Left ventricle myocardium inferior (tissue), 1 donor: ENCODE measurements at regions not wholly inside any gene's neighbourhood (a gene's known extent, or its start where the extent isn't known, plus 50 kb on each side); places are given as distances from the start of the nearest gene placed in this dataset.
A peak's percentile ranks its signal among the peaks of the same experiment; 100 is the strongest.

Source experiments
- DNase-seq: peaks from one replicate; pipeline ENCODE4 v3.0.0-alpha.2; 2020
- H3K27ac ChIP-seq: fragments of 200-600 bp; replicated peaks from 2 replicates; pipeline ENCODE4 v1.8.0; 2021
- H3K27me3 ChIP-seq: fragments of 200-600 bp; 2 replicates; pipeline ENCODE4 v1.8.0; 2021; ENCODE audit warnings: low read depth
- H3K36me3 ChIP-seq: fragments of 200-600 bp; 2 replicates; pipeline ENCODE4 v1.8.0; 2021
- H3K4me1 ChIP-seq: fragments of 200-600 bp; 2 replicates; pipeline ENCODE4 v1.8.0; 2021
- H3K4me3 ChIP-seq: fragments of 200-600 bp; 2 replicates; pipeline ENCODE4 v1.8.0; 2021; ENCODE audit warnings: mild to moderate bottlenecking, moderate library complexity
- H3K9me3 ChIP-seq: fragments of 200-600 bp; replicated peaks from 2 replicates; pipeline ENCODE4 v1.8.0; 2021
- intact Hi-C: fragments of 100-400 bp; cut with micrococcal nuclease; formaldehyde crosslinking; loops from one replicate; pipeline ENCODE4 v1.11.0; 2022
- TF ChIP-seq, protein P1 (sequence below): fragments of 200-600 bp; IDR thresholded peaks from 2 replicates; pipeline ENCODE4 v1.8.0; 2021; ENCODE audit warnings: antibody characterized with exemption, mild to moderate bottlenecking, borderline replicate concordance
- donor health status: DM: no; HTN: yes; CAD: no; lungs with severe emphysema.

DNA sequence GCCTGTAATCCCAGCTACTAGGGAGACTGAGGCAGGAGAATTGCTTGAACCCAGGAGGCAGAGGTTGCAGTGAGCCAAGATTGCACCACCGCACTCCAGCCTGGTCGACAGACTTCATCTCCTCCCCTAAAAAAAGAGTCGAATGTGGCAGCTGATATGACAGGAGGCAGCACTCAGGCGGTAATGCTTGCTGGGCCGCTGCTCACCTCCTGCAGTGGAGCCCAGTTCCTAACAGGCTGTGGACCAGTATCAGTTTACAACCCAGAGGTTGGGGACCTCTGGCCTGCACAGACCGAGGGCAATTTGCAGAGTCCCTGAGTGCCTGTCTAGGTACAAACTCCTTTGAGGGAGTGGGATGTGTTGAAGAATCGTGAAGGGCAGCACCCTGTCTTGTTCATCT is 136.2 kb downstream of the SMAD6 start:
- Histone ChIP-seq H3K4me3 (no peak overlapping the region), H3K4me1 (peaks cover 40% of the 10 kb centered on the region), H3K27me3 (no peaks in the 10 kb centered on the region), H3K36me3 (no peaks in the 10 kb centered on the region), H3K9me3 (peaks cover 7% of the 10 kb centered on the region), H3K27ac (no peak overlapping the region)
- TF ChIP-seq, protein P1, sequence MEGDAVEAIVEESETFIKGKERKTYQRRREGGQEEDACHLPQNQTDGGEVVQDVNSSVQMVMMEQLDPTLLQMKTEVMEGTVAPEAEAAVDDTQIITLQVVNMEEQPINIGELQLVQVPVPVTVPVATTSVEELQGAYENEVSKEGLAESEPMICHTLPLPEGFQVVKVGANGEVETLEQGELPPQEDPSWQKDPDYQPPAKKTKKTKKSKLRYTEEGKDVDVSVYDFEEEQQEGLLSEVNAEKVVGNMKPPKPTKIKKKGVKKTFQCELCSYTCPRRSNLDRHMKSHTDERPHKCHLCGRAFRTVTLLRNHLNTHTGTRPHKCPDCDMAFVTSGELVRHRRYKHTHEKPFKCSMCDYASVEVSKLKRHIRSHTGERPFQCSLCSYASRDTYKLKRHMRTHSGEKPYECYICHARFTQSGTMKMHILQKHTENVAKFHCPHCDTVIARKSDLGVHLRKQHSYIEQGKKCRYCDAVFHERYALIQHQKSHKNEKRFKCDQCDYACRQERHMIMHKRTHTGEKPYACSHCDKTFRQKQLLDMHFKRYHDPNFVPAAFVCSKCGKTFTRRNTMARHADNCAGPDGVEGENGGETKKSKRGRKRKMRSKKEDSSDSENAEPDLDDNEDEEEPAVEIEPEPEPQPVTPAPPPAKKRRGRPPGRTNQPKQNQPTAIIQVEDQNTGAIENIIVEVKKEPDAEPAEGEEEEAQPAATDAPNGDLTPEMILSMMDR = no peak
- no peak for DNase-seq
- intact Hi-C loops = no loop called here

DNA sequence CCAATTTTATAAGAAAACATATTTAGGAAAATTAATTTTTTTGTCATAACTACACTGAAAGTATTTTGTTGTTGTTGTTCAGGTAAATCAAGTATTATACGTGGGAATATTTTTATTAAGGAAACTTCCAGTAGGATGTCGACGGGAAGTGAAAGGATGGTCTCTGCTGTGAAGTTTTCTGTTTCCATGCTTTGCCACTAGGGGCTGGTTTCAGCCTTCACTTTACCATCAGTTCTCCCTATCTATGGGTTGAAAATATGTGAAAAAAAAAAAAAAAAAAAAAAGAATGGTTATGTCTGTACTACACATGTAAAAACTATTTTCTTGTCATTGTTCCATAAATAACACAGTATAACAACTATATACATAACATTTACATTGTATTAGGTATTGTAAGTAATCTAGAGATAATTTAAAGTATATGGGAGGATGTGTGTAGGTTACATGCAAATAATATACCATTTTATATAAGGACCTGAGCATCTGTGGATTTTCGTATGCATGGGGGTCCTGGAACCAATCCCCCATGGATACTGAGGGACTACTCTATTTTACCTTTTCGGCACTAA is 136.7 kb downstream of the SMAD6 start:
- H3K36me3 ChIP-seq = no peaks in the 10 kb centered on the region
- H3K4me1 ChIP-seq = peaks cover 45% of the 10 kb centered on the region
- peaks cover 7% of the 10 kb centered on the region for H3K9me3 ChIP-seq
- H3K27me3 ChIP-seq = no peaks in the 10 kb centered on the region
- DNase-seq = no peak
- intact Hi-C loops = no loop called here
- TF ChIP-seq, protein P1 = peak; percentile 65
- H3K27ac ChIP-seq = no peak overlapping the region
- no peak overlapping the region for H3K4me3 ChIP-seq

DNA sequence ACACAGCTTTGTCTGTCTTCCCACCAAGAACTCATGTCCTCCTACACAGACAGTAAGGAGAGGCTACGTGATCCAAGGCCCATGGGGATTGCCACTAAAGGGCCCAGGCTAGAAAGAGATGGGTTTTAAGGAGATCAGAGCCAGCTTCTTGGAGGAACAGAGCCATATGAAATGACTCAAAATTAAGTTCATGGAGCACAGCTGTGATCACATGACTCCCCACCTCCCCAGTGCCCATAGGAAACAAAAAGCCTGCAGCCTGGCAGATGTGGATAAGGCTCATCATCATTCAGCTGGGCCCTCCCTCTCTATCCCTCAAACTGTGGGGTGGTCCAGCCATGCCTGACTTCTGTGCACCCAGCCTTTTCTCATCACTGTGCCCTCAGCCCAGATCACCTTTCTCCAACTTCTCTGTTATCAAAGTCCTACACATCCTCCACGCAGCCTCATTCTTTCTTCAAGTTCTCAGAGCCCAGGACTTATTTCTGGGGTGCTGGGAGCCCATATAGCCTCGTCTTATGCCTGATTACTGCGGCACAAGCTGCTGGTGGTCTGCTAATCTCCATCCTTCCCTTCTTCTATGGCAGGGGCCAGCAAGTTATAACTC is 137.6 kb downstream of the SMAD6 start:
- no peak overlapping the region for H3K4me3 ChIP-seq
- DNase-seq = no peak
- peaks cover 47% of the 10 kb centered on the region for H3K4me1 ChIP-seq
- TF ChIP-seq, protein P1 = no peak
- intact Hi-C loops = no loop called here
- H3K27ac ChIP-seq = peak overlapping the region; percentile 21
- H3K9me3 ChIP-seq = peaks cover 7% of the 10 kb centered on the region
- H3K36me3 ChIP-seq = no peaks in the 10 kb centered on the region
- no peaks in the 10 kb centered on the region for H3K27me3 ChIP-seq

DNA sequence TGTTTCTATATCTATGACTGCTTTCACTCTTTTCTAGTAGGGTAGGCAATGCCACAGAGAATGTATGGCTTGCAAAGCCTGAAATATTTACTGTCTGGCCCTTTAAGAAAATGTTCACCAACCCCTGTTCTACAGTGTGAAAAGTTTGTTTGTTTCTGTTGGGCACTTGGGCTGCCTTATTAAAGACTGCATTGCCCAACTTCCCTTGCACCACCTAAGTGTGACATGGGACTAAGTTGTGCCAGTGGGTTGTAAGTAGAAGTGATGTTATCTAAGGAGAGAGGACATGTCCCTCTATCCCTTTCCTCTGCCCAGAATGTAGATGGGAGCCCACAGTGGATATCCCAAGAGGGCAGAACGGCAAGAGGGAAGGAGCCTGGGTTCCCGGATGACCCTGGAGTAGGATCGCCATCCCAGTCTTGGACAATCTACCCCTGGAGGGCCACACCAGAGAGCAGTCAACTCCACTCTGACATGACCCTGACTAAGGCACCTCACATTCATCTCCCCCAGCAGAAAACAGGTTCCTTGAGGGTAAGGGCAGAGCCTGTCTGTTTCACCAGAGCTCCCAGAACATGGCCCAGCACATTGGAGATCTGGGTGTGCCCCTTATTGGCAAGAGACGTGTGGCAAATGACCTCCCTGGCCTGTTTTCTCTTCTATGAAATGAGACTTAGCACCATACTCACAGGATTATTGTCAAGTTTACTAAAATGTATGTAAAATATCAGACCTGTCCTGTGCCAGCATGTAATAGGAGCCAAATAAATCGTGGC is 138.8 kb downstream of the SMAD6 start:
- no peaks in the 10 kb centered on the region for H3K36me3 ChIP-seq
- intact Hi-C loops = no loop called here
- no peak for DNase-seq
- H3K27ac ChIP-seq = peak overlapping the region; percentile 97
- H3K9me3 ChIP-seq = peaks cover 3% of the 10 kb centered on the region
- H3K4me3 ChIP-seq = no peak overlapping the region
- peaks cover 45% of the 10 kb centered on the region for H3K4me1 ChIP-seq
- no peaks in the 10 kb centered on the region for H3K27me3 ChIP-seq
- TF ChIP-seq, protein P1 = no peak

DNA sequence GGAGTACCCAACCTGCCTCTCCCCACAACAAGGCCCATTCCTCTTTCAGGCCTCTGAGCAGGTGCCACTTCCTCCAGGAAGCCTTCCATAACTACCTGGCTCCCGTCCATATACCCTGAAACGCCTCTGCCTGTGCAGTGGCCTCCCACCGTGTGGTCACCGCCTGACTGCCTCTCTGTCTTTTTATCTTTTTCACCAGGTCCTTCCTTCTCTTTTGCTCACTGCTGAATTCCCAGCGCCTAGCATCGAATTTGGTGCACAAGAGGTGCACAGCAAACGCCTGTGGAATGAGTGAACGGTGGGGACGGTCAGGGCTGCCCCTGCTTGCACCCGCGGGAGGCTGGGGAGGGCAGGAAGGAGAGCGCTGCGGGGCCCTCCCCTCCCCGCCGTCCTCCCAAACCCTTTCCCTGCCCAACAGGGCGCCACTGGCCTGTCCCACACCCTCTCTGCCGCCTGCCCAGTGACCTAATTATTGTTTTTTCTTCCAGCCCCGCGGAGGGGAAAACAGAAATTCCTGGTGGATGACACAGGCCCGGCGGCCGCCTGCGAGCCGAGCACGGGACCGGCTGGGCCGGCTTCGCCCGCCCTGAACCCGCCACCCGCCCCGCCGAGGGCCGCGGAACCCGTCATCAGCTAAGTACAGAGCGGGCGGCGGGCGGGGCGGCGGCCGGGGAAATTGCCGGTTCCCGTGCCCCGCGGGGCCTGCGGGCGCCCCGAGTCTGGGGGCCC is 140.1 kb downstream of the SMAD6 start:
- Histone ChIP-seq H3K4me3 (peak overlapping the region; percentile 64), H3K9me3 (no peaks in the 10 kb centered on the region), H3K27me3 (no peaks in the 10 kb centered on the region), H3K4me1 (peaks cover 46% of the 10 kb centered on the region), H3K27ac (peak overlapping the region; percentile 97), H3K36me3 (no peaks in the 10 kb centered on the region)
- DNase-seq = peak; percentile 86
- TF ChIP-seq, protein P1 = no peak
- intact Hi-C loops = no loop called here
